H54 (cell line): ENCODE measurements at regions not wholly inside any gene's neighbourhood (a gene's known extent, or its start where the extent isn't known, plus 50 kb on each side); places are given as distances from the start of the nearest gene placed in this dataset.

Source experiments
- DNase-seq: peaks from one replicate; pipeline ENCODE4 v3.0.0; 2011; ENCODE audit warnings: low spot score, mixed read lengths; ENCODE audit not compliant: insufficient read length
- FAIRE-seq: peaks from 3 replicates; lab custom pipeline; 2011; peaks lifted over from hg19 to GRCh38; lab: Jason Lieb, UNC
- POLR2A ChIP-seq: IDR thresholded peaks from 2 replicates; pipeline ENCODE4 v1.6.1; 2011; ENCODE audit warnings: low read depth, mild to moderate bottlenecking, low read length

GRCh38 chr12:25864306-25865276 is 93.9 kb upstream of the RASSF8 start:
- DNase-seq, result no peak
- TF ChIP-seq POLR2A, result no peak
- FAIRE-seq, result no peak

DNA sequence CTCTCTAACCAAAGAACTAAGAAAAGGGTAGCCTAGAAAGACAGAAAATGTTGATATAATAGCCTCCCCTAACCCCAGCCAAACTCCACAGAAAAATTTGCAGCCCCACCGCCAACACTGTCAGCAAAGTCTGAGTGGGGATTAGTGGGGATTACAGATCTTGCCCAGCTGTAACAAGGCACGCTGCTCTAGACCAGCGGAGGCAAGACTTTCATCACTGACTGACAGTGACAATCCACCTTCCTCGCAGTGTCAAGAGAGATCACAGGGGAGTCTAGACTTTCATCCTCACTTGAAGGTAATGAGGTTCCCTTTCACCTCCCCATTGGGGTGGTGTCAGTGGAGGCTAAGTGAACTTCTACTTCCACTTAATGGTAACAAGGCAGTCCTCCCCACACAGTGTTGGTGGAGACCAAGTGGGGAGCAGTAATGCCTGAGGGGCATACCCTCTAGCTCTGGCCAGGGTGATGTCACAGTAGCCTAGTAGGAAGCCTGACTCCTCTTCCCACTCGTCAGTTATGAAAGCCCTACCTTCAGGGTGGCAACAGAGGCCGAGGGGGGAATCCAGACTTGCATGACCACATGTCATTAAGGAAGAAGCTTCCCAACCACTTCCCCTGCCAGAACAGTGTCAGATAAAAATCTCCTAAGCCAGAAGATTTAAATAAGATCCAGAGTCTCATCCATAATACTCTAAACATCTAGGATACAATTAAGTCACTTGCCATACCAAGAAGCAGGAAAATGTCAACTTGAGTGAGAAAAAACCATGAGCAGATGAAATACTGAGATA is 91.7 kb upstream of the RASSF8 start:
- FAIRE-seq (no peak), DNase-seq (no peak)
- no peak for TF ChIP-seq POLR2A

- TF ChIP-seq POLR2A, result no peak
- DNase-seq (no peak), FAIRE-seq (no peak)
Measured at GRCh38 chr12:25868193-25868592, 90.3 kb upstream of the RASSF8 start.

- no peak for TF ChIP-seq POLR2A
- no peak for FAIRE-seq
- DNase-seq, result no peak
Measured at GRCh38 chr12:25872137-25872536, 86.3 kb upstream of the RASSF8 start.

DNA sequence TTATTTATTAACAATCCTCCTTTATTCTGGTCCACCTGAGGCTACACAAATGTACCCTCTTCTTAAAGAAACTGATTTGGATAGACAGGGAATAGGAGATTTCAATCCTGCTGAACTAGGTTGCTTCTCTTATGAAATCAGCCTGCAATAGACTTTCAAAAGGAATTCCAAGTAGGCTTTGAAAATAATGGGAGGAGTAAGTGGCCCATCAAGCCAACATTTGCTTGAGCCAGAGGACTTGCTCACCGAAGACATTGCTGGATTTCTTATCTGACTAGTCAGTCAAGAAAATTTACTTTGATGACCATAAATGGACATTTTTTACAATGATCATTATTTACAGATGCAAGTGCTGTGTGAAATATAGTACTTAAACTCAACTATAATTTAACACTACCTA is 82.8 kb upstream of the RASSF8 start:
- DNase-seq, result no peak
- TF ChIP-seq POLR2A, result no peak
- no peak for FAIRE-seq

- DNase-seq (no peak), FAIRE-seq (no peak)
- TF ChIP-seq POLR2A, result no peak
Measured at GRCh38 chr12:25876383-25877045, 82.0 kb upstream of the RASSF8 start.

- FAIRE-seq (no peak), DNase-seq (no peak)
- TF ChIP-seq POLR2A, result no peak
Measured at GRCh38 chr12:25877446-25877845, 81.0 kb upstream of the RASSF8 start.

GRCh38 chr12:25882266-25882665 is 76.2 kb upstream of the RASSF8 start:
- FAIRE-seq (no peak), DNase-seq (no peak)
- TF ChIP-seq POLR2A, result no peak

GRCh38 chr12:25883026-25883916 is 75.2 kb upstream of the RASSF8 start:
- TF ChIP-seq POLR2A, result no peak
- DNase-seq, result no peak
- no peak for FAIRE-seq

DNA sequence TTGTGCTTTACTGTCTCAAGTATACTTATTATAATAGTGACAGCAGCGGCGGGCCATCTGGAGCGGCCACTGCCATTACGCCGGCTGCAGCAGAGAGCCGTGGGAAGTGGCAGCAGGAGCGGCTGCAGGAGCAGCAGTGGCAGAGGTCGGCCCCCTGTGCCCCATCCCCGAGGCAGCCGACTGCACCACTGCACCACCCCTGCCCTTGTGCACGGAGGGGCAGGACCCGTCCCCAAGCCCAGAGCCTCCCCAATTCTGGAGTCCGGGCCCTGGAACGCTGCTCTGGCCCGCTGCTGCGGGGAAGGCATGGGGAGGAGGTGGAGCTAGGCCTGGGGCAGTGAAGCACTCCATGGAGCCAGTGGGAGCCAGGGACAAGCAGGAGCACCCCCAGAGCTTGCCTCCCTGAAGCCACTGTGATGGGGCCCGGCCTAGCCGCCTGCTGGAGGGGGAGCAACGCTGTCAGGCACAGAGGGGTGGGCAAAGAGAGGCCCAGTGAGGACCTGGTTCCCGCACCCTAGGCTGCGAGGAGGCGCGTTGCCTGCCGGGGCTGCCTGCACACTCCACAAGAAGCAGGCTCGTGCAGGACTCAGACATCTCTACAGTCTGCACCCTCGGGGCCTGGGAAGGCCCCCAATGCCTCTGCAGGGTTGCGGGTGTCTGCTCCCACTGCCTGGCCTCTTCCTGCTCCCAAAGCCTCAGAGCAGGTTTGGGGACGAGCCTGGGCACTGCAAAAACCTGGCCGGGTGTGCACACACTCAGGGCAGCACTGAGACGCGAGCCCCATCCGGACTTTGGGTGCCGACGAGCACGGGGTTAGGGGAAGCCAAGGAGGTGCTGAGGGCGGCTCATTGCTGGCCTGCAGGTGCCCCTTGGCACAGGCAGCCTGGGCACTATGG is 74.2 kb upstream of the RASSF8 start:
- FAIRE-seq (no peak), DNase-seq (no peak)
- no peak for TF ChIP-seq POLR2A

- DNase-seq, result no peak
Measured at GRCh38 chr12:25884920-25885234, 73.6 kb upstream of the RASSF8 start.

GRCh38 chr12:25886396-25886795 is 72.1 kb upstream of the RASSF8 start:
- TF ChIP-seq POLR2A, result no peak
- FAIRE-seq (no peak), DNase-seq (no peak)

More at GRCh38 chr12:25884920-25885234, 73.6 kb upstream of the RASSF8 start:
- TF ChIP-seq POLR2A, result no peak
- FAIRE-seq, result no peak

GRCh38 chr12:25887367-25887766 is 71.1 kb upstream of the RASSF8 start:
- TF ChIP-seq POLR2A, result no peak
- no peak for DNase-seq
- no peak for FAIRE-seq
